K562 (cell line): ENCODE measurements at regions not wholly inside any gene's neighbourhood (a gene's known extent, or its start where the extent isn't known, plus 50 kb on each side); places are given as distances from the start of the nearest gene placed in this dataset.

Source experiments
- ATAC-seq: fragments of 200-7000 bp; cut with Tn5 transposase; 3 replicates; pipeline ENCODE4 v1.9.1; 2020; ENCODE audit warnings: moderate library complexity
- BruUV-seq: library from RNA; stranded (reverse); fragments of 400-500 nt; replicated peaks from 2 replicates; lab custom pipeline; 2021; lab: Mats Ljungman, UMichigan
- CTCF ChIA-PET: fragments of 300-600 bp; formaldehyde crosslinking; extraction: SDS; loops from one replicate; lab custom pipeline; 2021; ENCODE audit warnings: low intra/inter-chr PET ratio; lab: Yijun Ruan, JAX
- POLR2A ChIA-PET: fragments of 300-600, 350-650 bp; sonication (Branson Sonifier 250); formaldehyde crosslinking; extraction: SDS; loops from one replicate; lab custom pipeline; 2021; ENCODE audit warnings: antibody characterized with exemption, inconsistent platforms; lab: Yijun Ruan, JAX
- DNase-seq, 4 experiments: peaks; one replicate each; pipeline versions ENCODE4 v3.0.0 to v3.0.0-alpha.2; 2011 to 2018; ENCODE audit warnings: low spot score in 3 of 4, mixed read lengths in 3 of 4; ENCODE audit errors: extremely low read depth in 1 of 4
- FAIRE-seq: peaks from 2 replicates; lab custom pipeline; 2011; peaks lifted over from hg19 to GRCh38; lab: Jason Lieb, UNC
- H2AFZ ChIP-seq: 2 replicates; pipeline ENCODE4 v1.6.0; 2011; ENCODE audit warnings: low read depth, low read length, control low read depth, inconsistent platforms
- H3K27ac ChIP-seq: fragments of 200-600 bp; 3 replicates; pipeline ENCODE4 v1.8.0; 2011; ENCODE audit warnings: low read depth, mild to moderate bottlenecking, control low read depth, inconsistent platforms, low read length, moderate library complexity, mixed read lengths; ENCODE audit errors: extremely low read depth
- H3K27me3 ChIP-seq, 2 experiments: fragments of 300-600 bp in 1 of 2; 2 replicates in 1 of 2; 3 replicates in 1 of 2; pipeline versions ENCODE4 v1.6.0 to v1.8.0; 2011; ENCODE audit warnings: inconsistent platforms in 2 of 2, low read length in 2 of 2, mild to moderate bottlenecking in 1 of 2, mixed read lengths in 1 of 2, moderate library complexity in 1 of 2; ENCODE audit not compliant: control insufficient read depth in 2 of 2, insufficient read depth in 2 of 2
- H3K36me3 ChIP-seq: fragments of 300-600 bp; 3 replicates; pipeline ENCODE4 v1.8.0; 2011; ENCODE audit warnings: mild to moderate bottlenecking, low read length, inconsistent platforms; ENCODE audit not compliant: control insufficient read depth, insufficient read depth
- H3K4me1 ChIP-seq, 2 experiments: fragments of 200-600 bp in 1 of 2; replicated peaks in 1 of 2; 2 replicates in 1 of 2; 3 replicates in 1 of 2; pipeline versions ENCODE4 v1.5.1 to v1.8.0; 2011; ENCODE audit warnings: inconsistent platforms in 2 of 2, low read length in 2 of 2, mild to moderate bottlenecking in 1 of 2, mixed read lengths in 1 of 2, moderate library complexity in 1 of 2; ENCODE audit not compliant: control insufficient read depth in 2 of 2, insufficient read depth in 2 of 2
- H3K4me2 ChIP-seq: 2 replicates; pipeline ENCODE4 v1.6.1; 2011; ENCODE audit warnings: low read length, control low read depth, inconsistent platforms, mixed read lengths; ENCODE audit not compliant: insufficient read depth
- H3K4me3 ChIP-seq: fragments of 200-600 bp; sonication (generic), shearing (Covaris generic); 2 replicates; pipeline ENCODE4 v1.5.1; 2016; ENCODE audit warnings: control low read depth, inconsistent platforms
- H3K79me2 ChIP-seq: fragments of 200-600 bp; 3 replicates; pipeline ENCODE4 v1.8.0; 2011; ENCODE audit warnings: low read length, inconsistent platforms; ENCODE audit not compliant: control insufficient read depth, insufficient read depth
- H3K9ac ChIP-seq, 2 experiments: 2 replicates each; pipeline versions ENCODE4 v1.6.0 to v1.6.1; 2011; ENCODE audit warnings: low read depth in 2 of 2, low read length in 2 of 2, control low read depth in 1 of 2, inconsistent platforms in 1 of 2, mild to moderate bottlenecking in 1 of 2, mixed read lengths in 1 of 2; ENCODE audit not compliant: insufficient read depth in 1 of 2
- H3K9me1 ChIP-seq: one replicate; pipeline ENCODE4 v1.6.0; 2011; ENCODE audit warnings: inconsistent platforms, mild to moderate bottlenecking, low read length, moderate library complexity; ENCODE audit not compliant: control insufficient read depth, insufficient read depth
- H3K9me3 ChIP-seq: replicated peaks from 2 replicates; pipeline ENCODE4 v1.5.1; 2011; ENCODE audit warnings: low read depth, low read length, inconsistent platforms; ENCODE audit not compliant: control insufficient read depth, insufficient read depth
- H4K20me1 ChIP-seq: replicated peaks from 2 replicates; pipeline ENCODE4 v1.6.1; 2011; ENCODE audit warnings: low read length, inconsistent platforms, mixed read lengths; ENCODE audit not compliant: control insufficient read depth, insufficient read depth
- ATF7 ChIP-seq: fragments of 450-650 bp; IDR thresholded peaks from 2 replicates; pipeline ENCODE4 v1.7.1; 2014; ENCODE audit warnings: mild to moderate bottlenecking, moderate library complexity
- BCL6 ChIP-seq: fragments of 250-450 bp; sonication (Bioruptor Pico); IDR thresholded peaks from 2 replicates; pipeline ENCODE4 v1.4.0; 2020
- BRCA1 ChIP-seq, 2 experiments: fragments of 450-650 bp in 1 of 2; sonication (generic) in 1 of 2; formaldehyde crosslinking in 1 of 2; IDR thresholded peaks; 2 replicates each; pipeline versions ENCODE4 v1.5.0 to v1.6.1; 2017 to 2020; ENCODE audit warnings: mild to moderate bottlenecking in 1 of 2, missing genetic modification reagents in 1 of 2
- CBX2 ChIP-seq: fragments of 200-600 bp; sonication (generic); IDR thresholded peaks from one replicate; pipeline ENCODE4 v1.6.1; 2012; ENCODE audit warnings: mild to moderate bottlenecking, low read length, inconsistent platforms; ENCODE audit not compliant: insufficient read depth, poor library complexity, severe bottlenecking
- ELK3 ChIP-seq: fragments of 450-650 bp; formaldehyde crosslinking; IDR thresholded peaks from 2 replicates; pipeline ENCODE4 v1.4.0; 2020; ENCODE audit warnings: mild to moderate bottlenecking
- FOXA1 ChIP-seq: fragments of 450-650 bp; IDR thresholded peaks from 2 replicates; pipeline ENCODE4 v1.6.1; 2016; ENCODE audit warnings: mild to moderate bottlenecking, borderline replicate concordance
- GATAD2B ChIP-seq: fragments of 450-650 bp; IDR thresholded peaks from 2 replicates; pipeline ENCODE4 v1.6.1; 2017; ENCODE audit warnings: mild to moderate bottlenecking, borderline replicate concordance
- GTF2E2 ChIP-seq: fragments of 200-800 bp; sonication (Bioruptor generic); IDR thresholded peaks from 2 replicates; pipeline ENCODE4 v1.6.1; 2016; ENCODE audit warnings: missing genetic modification characterization, missing compliant biosample characterization
- KAT2B ChIP-seq: IDR thresholded peaks from one replicate; pipeline ENCODE4 v1.6.1; 2012; ENCODE audit warnings: low read depth, mild to moderate bottlenecking, control low read depth, inconsistent platforms, low read length, moderate library complexity
- KAT8 ChIP-seq: fragments of 450-650 bp; IDR thresholded peaks from 2 replicates; pipeline ENCODE4 v1.6.1; 2016; ENCODE audit warnings: low read depth, mild to moderate bottlenecking
- KLF1 ChIP-seq: fragments of 450-650 bp; IDR thresholded peaks from 2 replicates; pipeline ENCODE4 v1.6.1; 2016; ENCODE audit warnings: missing genetic modification characterization, missing compliant biosample characterization
- MITF ChIP-seq: IDR thresholded peaks from 2 replicates; pipeline ENCODE4 v1.6.1; 2014; ENCODE audit warnings: antibody characterized with exemption
- MTA2 ChIP-seq: fragments of 450-650 bp; IDR thresholded peaks from 2 replicates; pipeline ENCODE4 v1.6.1; 2016; ENCODE audit warnings: low read depth
- PHB2 ChIP-seq: fragments of 450-650 bp; IDR thresholded peaks from 2 replicates; pipeline ENCODE4 v1.6.1; 2017; ENCODE audit warnings: low read depth
- SETDB1 ChIP-seq: IDR thresholded peaks from one replicate; pipeline ENCODE4 v1.6.1; 2012; ENCODE audit warnings: low read length, control low read depth, inconsistent platforms
- THAP7 ChIP-seq: fragments of 250-450 bp; sonication (Bioruptor Pico); IDR thresholded peaks from 2 replicates; pipeline ENCODE4 v1.5.0; 2021
- ZNF133 ChIP-seq: fragments of 250-450 bp; sonication (Bioruptor Pico); IDR thresholded peaks from 2 replicates; pipeline ENCODE4 v1.4.0; 2020; ENCODE audit warnings: mild to moderate bottlenecking
- ZNF239 ChIP-seq: fragments of 250-450 bp; sonication (Bioruptor Pico); IDR thresholded peaks from 2 replicates; pipeline ENCODE4 v1.4.0; 2020; ENCODE audit warnings: mild to moderate bottlenecking
- ZNF431 ChIP-seq: sonication (generic); formaldehyde crosslinking; IDR thresholded peaks from 2 replicates; pipeline ENCODE4 v1.8.0; 2022; ENCODE audit warnings: mild to moderate bottlenecking, missing genetic modification reagents
- ZNF639 ChIP-seq, 2 experiments: fragments of 200-800 bp in 1 of 2; sonication (Bioruptor generic) in 1 of 2; sonication (generic) in 1 of 2; formaldehyde crosslinking in 1 of 2; IDR thresholded peaks in 1 of 2; conservative IDR thresholded peaks in 1 of 2; 2 replicates each; pipeline versions ENCODE4 v1.5.0 to v1.6.1; 2016 to 2020; ENCODE audit warnings: missing compliant biosample characterization in 1 of 2, missing genetic modification characterization in 1 of 2, missing genetic modification reagents in 1 of 2
- WGBS: fragments of 100-300 bp; shearing (Covaris generic); methylation state at CpG from one replicate; pipeline ENCODE4 v1.1.6; 2016; ENCODE audit warnings: low coverage, mixed read lengths; ENCODE audit not compliant: insufficient coverage; ENCODE audit errors: missing lambda C conversion rate; 5-methylcytosine and 5-hydroxymethylcytosine counted together
- in situ Hi-C: fragments of 300-500 bp; cut with MboI; formaldehyde crosslinking; loops from 4 replicates; pipeline ENCODE4 v1.15.0; 2018; ENCODE audit warnings: inconsistent platforms, mixed read lengths
- intact Hi-C: fragments of 100-400 bp; cut with micrococcal nuclease; formaldehyde crosslinking; loops from 2 replicates; pipeline ENCODE4 v1.14.2; 2022

GRCh38 chr20:7505835-7506221 lies 434.4 kb downstream of the HAO1 start (continued):
- TF ChIP-seq GATAD2B, result no peak

GRCh38 chr20:7516621-7517111 lies 423.6 kb downstream of the HAO1 start:
- Histone ChIP-seq H3K79me2 (no peaks in the 10 kb centered on the region), H3K9ac (no peak overlapping the region), H3K4me2 (no peak overlapping the region), H3K4me3 (no peak overlapping the region), H3K9me1 (no peaks in the 10 kb centered on the region), H3K9me3 (no peaks in the 10 kb centered on the region), H3K27me3 (no peaks in the 10 kb centered on the region), H4K20me1 (no peaks in the 10 kb centered on the region), H3K27ac (no peak overlapping the region), H3K4me1 (no peaks in the 10 kb centered on the region), H2AFZ (no peak overlapping the region), H3K36me3 (no peaks in the 10 kb centered on the region)
- DNase-seq, result no peak
- POLR2A ChIA-PET, result no interaction called here
- in situ Hi-C loops (no loop called here), intact Hi-C loops (no loop called here)
- no peak for ATAC-seq
- CTCF ChIA-PET, result no interaction called here
- WGBS, result 0% methylated on average over 6 of the region's 6 CpGs
- no TSS peak for BruUV-seq
- FAIRE-seq, result no peak
- TF ChIP-seq KLF1 (tag), result no peak
- TF ChIP-seq BRCA1 (IDR thresholded peaks at IDR 0.05), result no peak
- no peak for TF ChIP-seq BRCA1 (CRISPR knock-in tag; IDR thresholded peaks at IDR 0.05)
- no peak for TF ChIP-seq ZNF239 (CRISPR knock-in tag)
- TF ChIP-seq FOXA1, result no peak
- TF ChIP-seq ZNF639 (CRISPR knock-in tag; conservative IDR thresholded peaks at IDR 0.05 in 1 of 2, IDR thresholded peaks at IDR 0.05 in 1 of 2), result no peak
- no peak for TF ChIP-seq PHB2
- TF ChIP-seq ZNF133 (CRISPR knock-in tag), result no peak
- no peak for TF ChIP-seq MITF
- no peak for TF ChIP-seq ELK3 (CRISPR knock-in tag)
- TF ChIP-seq THAP7 (CRISPR knock-in tag), result no peak
- no peak for TF ChIP-seq CBX2
- TF ChIP-seq BCL6, result no peak
- no peak for TF ChIP-seq ZNF431
- no peak for TF ChIP-seq ATF7
- no peak for TF ChIP-seq SETDB1
- no peak for TF ChIP-seq MTA2
- TF ChIP-seq KAT8, result no peak
- TF ChIP-seq GTF2E2 (tag), result no peak
- no peak for TF ChIP-seq KAT2B
